GM18507 (cell line): ENCODE measurements at regions not wholly inside any gene's neighbourhood (a gene's known extent, or its start where the extent isn't known, plus 50 kb on each side); places are given as distances from the start of the nearest gene placed in this dataset.
"Not testable (repeated sequence)": the region's sequence is repeated elsewhere in the genome, so short reads cannot be mapped to it uniquely, and the experiment has no call there.

Experiments used
- DNase-seq: peaks from one replicate; pipeline ENCODE4 v3.0.0; 2011; ENCODE audit warnings: low read depth; ENCODE audit not compliant: insufficient read length; ENCODE audit errors: extremely low spot score
- FAIRE-seq: peaks from 2 replicates; lab custom pipeline; 2011; peaks lifted over from hg19 to GRCh38; lab: Jason Lieb, UNC

DNA sequence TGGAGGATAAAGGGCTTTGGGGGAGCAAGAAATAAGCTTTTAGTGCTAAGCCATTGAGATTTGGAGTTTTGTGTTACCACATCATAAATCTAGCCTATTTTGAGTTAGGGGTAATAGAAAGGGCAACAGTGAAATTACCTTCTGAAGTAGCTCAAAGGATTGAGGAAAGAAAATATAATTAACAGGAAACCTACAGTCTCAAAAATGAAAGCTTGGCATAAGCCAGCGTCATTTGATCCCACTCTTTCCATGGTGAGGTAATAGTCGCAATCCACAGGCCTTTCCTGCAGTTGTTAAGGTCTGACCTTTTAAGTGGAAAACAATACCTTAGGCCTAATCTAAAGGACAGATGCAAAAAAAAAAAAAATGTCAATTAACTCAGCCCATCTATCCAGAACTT is 182.7 kb downstream of the UXS1 start:
- DNase-seq (no peak), FAIRE-seq (no peak)

DNA sequence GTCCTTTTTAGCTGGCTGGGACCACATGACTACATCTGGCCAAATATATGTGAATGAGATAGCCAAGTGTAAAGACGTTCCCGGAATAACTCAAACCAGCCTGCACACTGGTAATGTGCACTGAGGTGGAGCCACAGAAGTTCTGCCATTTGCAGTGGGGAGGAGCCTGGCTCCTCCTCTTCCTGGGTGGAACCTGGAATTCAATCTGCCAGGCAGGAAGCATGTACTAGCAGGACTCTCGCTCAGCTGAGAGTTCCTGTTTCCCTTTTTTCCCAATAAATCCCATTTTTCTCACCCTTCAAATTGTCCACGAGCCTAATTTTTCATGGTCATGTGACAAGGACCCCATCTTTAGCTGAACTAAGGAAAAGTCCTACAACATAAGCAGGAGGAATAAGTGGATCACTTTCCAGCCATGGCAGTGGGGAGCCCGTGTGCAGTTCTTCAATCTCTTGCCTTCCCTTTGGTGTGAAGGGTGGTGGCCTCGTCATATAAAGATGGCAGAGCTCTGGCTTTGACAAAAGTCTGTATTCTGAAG is 183.2 kb downstream of the UXS1 start:
- DNase-seq (no peak), FAIRE-seq (no peak)

DNA sequence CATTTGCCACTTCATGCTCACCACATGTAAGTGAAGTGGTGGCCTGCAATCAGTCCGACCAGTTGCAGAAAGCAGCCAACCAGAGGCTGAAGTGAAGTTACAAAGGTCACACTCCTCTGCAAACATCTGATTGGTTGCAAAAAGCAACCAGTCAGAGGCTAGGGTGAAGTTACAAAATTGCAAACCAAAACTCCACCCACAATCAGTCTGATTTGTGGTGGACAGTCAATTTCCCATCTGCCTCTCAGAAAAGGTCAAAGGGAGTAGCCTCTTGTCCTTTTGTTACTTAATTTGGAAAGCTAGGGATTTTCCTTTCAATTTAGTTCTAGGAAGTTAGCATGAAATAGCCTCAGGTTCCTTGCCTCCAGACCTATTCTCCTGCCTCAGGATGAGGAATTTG is 185.0 kb downstream of the UXS1 start:
- DNase-seq (no peak), FAIRE-seq (no peak)

DNA sequence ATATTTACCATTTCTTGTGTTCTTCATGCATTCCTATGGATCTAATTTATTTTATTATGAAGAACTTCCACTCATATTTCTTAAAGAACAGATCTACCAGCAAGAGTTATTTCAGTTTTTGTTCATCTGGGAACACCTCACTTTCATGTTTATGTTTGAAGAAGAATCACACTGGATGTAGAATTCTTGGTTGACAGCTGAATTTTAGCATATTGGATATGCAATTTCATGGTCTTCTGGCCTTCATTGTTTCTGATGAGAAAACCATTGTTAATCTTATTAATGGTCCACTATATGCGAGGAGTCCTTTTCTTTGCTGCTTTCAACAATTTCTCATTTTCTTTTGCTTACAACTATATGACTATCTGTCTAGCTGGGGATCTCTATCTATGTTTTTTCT is 189.2 kb downstream of the UXS1 start:
- DNase-seq (no peak), FAIRE-seq (no peak)

DNA sequence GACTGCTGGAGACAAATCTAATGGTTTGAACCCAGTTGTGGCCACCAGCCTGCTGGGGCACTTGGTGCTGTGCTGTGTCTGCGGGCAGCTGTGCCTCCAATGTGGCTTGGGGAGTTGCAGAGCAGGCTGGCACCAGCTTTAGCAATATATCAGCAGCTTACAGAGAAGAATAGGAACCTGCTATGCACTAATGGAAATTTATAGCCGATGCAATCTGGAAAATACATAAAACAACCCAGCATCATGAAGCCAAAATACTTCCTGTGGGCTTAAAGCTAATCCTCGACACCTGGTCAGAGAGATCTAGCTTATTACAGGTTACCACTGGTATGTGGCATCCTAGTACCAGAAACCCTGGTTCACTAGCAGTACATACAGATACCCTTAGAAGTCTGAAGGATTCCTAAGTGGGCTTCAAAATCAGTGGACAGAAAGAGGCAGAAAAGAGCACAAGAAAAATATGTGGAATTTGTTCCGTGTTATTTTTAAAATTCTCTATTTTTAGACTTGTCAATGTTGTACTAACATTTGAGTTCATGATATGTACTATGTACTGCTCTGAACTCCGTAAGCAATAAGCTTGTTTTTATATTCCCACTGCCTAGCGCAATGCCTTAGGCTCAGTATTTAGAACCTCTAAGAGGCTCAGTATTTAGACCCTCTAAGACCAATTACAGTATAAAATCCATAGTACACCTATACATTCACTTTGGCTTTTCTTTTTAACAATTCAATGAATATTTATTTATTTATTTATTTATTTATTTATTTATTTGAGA is 194.7 kb downstream of the UXS1 start:
- DNase-seq (no peak), FAIRE-seq (no peak)

DNA sequence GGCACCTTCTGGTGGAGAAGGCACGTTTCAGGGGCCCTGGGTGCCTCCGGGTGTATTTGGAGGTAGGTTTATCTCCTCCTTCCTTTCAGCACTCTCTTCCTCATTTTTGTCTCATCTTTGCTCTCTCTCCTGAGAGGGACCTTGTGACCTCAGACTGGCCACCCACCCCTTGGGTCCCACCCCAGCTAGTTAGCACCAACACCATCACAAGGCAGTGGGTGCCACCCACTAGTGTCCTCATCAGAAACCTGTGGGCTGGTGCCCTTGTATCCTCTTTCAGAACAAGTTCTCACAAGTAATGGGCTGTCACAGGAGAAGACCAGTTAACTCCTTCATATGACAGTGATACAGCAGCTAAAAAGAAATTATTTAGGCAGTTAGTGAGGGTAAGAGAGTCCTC is 196.4 kb downstream of the UXS1 start:
- FAIRE-seq, result no peak

DNA sequence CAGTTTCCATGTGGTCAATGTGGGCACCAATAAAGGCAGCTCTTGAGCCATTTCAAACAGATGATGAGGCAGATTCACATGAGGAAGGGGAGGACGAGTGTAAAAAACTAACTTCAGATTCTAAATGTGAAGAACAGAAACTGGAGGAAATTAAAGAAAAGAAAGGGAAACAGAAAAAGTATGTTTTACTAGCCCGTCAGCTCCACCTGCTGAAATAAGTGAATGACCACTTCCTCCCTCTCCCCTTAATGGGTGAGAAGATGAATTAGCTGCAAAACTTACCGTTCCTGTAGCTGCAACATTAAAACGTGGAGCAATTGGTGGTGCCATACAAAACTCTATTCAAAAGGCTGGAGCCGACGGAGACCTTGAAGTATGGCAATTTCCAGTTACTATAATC is 203.5 kb downstream of the UXS1 start:
- FAIRE-seq, result peak; percentile 51
- DNase-seq, result no peak

More for the DNA sequence above, 196.4 kb downstream of the UXS1 start:
- no peak for DNase-seq

DNA sequence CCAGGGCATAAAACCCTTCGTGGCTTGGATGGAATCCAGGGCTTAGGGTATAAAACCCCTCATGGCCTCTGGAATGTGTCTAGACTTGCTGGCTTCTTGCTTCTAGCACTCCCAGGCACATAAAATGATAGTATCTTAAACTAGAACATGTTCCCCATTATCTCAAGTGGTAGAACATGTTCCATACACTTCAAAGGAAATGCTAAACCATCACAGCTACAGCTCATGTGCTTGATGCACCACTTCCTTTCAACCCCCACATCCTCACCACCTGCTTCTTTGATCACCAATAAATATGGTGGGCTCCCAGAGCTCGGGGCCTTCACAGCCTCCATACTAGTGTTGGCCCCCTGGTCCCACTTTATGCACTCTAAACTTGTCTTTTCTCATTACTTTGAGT is 204.3 kb downstream of the UXS1 start:
- DNase-seq, FAIRE-seq: not testable (repeated sequence)

DNA sequence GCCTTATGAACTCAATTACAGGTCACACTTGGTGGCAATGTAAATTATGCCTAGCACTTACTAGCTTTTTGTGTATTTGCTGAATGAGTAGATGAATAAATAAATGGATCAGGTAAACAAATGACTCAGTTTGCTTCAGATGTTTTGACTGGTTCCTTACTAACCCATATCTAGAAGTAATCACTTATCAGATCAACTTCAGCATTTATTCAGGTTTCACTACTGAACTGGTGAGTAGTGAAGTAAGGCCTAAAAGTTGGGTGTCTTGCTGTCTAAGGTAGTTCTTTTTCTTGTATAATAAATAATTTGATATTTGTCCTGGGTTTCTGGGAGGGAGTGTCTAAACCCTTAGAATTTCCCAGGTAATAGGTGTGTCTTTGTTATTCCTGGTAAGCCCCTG is 205.0 kb downstream of the UXS1 start:
- FAIRE-seq (no peak), DNase-seq (no peak)

DNA sequence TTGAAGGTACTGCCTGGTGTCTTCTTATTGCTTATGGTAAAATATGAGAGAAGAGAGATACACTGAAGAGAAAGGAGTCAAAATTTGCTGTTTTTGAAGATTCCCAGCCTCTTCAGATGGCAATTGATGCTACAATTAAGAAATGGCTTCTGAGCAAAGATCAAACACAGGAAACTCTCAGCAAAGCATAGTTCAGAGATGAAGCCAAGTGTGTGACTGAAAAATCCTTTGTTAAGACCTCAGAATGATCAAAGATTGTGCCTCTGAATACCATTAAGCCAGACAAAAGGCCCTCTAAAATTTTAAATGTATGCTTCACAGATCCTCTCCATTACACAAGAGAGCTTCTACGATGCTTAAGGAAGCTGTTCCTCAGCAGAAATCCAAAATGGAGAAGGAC is 216.3 kb downstream of the UXS1 start:
- DNase-seq (no peak), FAIRE-seq (no peak)

DNA sequence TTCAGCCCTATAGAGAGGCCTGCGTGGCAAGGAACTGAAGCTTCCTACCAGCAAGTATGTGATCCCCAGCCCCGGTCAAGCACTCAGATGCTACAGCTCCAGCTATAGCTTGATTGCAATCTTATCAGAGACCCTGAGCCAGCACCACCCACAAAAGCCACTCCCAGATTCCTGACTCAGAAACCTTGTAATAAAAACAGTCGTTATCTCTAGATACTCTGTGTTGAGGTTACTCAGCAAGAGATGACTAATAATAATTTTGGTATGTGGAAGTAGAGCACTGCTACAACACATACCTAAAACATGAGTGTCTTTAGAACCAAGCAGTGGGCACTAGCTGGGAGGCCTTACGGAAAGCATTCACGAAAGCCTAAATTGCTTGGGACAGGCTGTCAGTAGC is 216.9 kb downstream of the UXS1 start:
- DNase-seq (no peak), FAIRE-seq (no peak)

DNA sequence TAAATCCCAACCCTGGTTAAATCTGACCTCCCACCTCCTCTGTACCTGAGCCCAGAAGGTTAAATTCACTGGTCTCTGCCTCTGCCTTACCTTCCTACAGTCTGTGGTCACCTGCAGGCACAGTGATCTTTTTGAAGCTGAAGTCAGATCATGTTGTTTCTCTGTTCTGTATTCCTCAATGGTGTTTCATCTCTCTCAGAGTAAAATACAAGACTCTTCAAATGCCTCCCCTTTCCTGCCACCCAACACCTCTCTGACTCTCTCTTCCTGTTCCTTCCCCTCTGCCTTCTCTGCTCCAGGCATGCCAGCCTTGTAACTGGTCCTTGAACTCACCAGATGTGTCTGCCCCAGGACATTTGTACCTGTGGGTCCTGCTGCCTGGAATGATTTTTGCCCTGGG is 219.3 kb downstream of the UXS1 start:
- FAIRE-seq (no peak), DNase-seq (no peak)

DNA sequence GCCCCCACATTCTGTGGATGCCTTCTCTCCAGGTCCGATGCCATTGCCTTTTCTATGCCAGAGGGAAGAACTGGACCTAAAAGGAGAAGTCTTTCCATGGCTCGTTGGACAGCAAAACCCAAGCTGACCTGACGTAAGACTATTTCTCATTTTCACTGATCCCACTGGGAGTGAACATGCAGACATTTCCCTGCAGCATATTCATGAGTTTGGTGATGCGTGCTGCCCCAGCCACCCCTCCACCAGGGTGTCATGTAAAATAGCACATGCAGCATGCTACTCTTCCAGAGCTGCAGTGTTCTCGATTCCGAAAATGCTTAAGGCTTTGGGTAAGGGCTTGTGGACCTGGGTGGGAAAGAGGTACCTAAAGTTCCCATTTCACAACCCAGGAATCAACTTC is 221.2 kb downstream of the UXS1 start:
- no peak for FAIRE-seq

DNA sequence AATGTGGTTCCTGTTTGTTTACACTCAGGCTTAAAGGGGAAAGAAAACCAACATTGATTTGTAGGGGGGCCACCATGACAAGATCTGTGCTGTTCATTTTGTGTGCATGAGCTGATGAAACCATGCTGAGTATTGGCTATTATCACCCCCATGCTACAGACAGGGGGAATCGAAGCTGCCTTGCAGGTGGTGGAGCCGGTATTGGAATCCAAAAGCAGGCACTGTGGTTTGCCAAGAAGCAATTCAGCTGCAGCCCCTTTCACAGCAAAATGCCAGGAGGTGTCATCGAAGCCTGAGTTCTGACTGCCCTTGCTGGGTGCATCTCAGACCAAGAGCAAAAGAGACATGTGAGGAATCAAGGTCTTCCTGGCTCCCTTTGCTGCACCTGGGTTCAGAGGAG is 221.9 kb downstream of the UXS1 start:
- no peak for FAIRE-seq
- no peak for DNase-seq

More for the DNA sequence above, 221.2 kb downstream of the UXS1 start:
- DNase-seq, result no peak

DNA sequence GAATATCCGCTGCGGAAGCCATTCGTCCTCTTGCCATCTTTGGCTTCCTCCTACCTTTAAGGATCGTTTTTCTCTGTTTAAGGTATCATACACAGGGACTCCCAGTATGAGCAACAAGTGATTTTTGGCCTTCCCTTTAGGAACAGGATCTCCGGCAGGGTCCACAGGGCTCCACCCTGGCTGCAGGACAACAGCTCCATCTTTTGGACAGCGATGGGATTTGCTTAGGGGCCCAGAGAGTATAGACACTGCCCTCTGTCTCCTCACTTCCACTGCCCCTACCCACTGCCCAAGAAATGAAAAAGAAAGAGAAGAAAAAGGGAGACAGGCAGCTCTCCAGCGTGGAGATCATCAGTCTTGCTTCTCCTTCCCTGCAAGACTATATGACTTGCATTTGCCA is 224.5 kb downstream of the UXS1 start:
- FAIRE-seq (no peak), DNase-seq (no peak)

DNA sequence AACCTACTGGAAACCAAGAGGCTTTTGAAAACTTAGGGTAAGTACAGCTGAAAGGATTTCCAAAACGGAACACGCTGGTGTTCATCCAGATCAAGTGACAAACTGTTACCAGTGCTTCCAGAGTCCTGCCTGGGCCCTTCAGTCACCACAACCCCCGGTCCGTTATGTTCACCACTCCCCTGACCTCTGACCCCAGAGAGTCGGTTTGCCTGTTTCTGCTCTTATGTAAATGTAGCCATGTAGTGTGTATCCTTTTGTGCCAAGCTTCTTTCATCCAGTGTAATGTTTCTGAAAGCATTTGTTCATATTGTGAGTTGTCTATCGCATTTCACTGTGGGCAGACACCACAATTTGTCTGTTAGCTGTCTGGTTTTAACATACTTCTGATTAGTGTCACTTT is 217.5 kb downstream of the NCK2 start:
- FAIRE-seq (no peak), DNase-seq (no peak)

DNA sequence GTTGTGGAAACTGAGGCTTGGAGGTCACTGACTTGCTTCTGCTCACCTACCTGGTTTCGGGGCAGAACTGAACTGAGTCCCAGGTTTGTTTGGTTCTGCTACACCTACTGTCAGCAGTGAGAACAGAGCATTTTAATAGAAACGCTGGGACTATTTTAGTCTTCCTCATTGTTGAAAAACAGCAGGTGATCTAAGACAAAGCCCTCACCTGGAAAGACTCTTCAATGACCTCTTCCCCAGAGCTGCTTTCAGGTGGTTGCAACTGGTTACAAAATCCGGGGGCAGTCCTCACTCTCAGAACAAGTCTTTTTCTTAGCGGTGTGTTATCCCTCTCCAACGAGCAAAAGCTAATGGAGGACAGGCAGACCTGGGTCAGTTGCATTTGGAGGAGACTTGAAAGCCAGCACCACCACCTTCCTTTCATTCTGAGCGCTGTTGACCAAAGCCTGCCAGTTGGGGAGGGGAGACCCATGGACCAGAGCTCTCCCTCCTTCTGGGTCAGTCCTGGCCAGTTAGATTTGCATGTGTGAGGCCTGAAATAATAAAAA is 217.0 kb downstream of the NCK2 start:
- FAIRE-seq (no peak), DNase-seq (no peak)

DNA sequence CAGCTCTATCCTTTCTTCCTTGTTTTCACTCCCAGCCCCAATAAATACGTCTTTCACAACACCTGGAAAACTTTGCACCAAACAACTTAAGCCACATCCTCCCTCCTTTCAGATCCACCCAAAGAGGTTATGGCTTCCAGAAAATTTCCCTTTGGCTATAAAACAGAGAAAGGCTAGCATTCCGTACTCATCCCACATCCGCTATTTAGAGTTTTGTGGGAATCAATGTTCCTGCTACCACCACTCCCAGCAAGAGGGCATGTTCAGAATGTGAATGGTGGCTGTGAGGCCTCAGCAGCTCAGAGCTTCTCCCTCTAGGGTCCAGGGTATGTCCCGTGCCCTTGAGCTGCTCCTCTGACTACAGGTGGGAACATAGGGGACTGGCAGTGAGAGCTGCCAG is 214.6 kb downstream of the NCK2 start:
- FAIRE-seq (no peak), DNase-seq (no peak)

DNA sequence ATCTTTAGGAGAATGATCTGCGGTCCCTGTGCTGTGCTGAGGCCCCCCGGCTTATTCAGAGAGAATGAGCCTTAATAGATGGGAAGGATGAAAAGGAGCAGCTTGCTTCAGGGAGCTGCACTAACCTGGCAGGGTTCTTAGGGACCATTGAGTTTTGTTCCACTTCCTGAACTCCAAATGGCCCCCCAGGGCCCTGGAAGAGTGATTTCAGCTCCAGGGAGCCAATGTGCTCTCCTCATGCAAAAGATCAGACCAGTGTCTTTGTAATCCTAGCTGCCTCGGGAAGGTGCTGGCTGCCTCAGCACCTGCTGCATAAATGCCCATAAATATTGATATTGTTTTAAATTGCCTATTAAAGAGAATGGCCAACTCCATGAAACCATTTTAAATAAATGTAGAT is 210.2 kb downstream of the NCK2 start:
- FAIRE-seq, result no peak

DNA sequence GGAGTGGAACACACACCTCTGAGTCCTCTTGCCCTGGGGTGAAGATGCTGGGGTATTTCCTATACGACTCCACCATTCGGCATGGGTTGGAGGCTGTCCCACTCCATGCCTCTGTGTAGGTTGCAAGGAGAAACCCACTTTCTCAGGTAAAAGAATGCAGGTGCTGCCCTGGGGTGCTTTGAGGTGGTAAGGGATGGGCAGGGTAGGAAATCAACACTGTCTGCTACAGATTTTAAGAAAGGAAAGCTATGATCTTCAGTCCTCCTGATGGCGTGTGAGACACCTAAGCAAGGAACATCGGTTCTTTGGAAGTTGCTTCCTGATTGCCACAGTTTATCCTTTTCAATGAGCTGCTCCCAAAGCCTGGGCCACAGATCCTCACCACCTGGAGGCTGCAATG is 209.2 kb downstream of the NCK2 start:
- DNase-seq, result no peak
- no peak for FAIRE-seq

More for the DNA sequence above, 210.2 kb downstream of the NCK2 start:
- no peak for DNase-seq

DNA sequence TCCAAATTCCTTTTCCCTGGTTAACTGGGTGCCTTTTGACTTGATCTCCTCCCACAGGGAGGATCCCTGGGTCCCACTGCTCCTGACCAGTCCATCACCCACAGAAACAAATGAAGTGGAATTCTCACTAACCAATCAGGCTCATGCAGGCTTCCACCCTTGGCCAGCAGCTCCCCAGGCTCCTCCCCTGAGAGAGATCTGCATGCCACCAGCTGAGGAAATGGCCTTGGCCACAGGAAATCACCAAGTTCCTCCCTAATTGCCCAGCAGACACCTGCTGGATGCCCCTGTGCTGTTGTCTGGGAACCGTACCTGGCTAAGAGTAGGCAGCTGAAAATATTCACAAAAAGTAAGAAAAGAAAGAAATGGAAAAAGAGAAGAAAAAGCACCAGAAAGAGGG is 207.4 kb downstream of the NCK2 start:
- no peak for DNase-seq
- FAIRE-seq, result no peak
